ENCODE measurements at regions not wholly inside any gene's neighbourhood (a gene's known extent, or its start where the extent isn't known, plus 50 kb on each side); places are given as distances from the start of the nearest gene placed in this dataset.
"Not testable (repeated sequence)": the region's sequence is repeated elsewhere in the genome, so short reads cannot be mapped to it uniquely, and the experiment has no call there.

GRCh38 chr10:44281089-44281613 lies 103.7 kb downstream of the CXCL12 start:
- TF ChIP-seq, protein P1, sequence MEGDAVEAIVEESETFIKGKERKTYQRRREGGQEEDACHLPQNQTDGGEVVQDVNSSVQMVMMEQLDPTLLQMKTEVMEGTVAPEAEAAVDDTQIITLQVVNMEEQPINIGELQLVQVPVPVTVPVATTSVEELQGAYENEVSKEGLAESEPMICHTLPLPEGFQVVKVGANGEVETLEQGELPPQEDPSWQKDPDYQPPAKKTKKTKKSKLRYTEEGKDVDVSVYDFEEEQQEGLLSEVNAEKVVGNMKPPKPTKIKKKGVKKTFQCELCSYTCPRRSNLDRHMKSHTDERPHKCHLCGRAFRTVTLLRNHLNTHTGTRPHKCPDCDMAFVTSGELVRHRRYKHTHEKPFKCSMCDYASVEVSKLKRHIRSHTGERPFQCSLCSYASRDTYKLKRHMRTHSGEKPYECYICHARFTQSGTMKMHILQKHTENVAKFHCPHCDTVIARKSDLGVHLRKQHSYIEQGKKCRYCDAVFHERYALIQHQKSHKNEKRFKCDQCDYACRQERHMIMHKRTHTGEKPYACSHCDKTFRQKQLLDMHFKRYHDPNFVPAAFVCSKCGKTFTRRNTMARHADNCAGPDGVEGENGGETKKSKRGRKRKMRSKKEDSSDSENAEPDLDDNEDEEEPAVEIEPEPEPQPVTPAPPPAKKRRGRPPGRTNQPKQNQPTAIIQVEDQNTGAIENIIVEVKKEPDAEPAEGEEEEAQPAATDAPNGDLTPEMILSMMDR (IDR thresholded peaks at IDR 0.05), result no peak
- intact Hi-C loops (cut with DNase I), result no loop called here
- no peak for DNase-seq
- no peak overlapping the region for H3K4me3 ChIP-seq
- H3K4me1 ChIP-seq, result no peaks in the 10 kb centered on the region
- no peaks in the 10 kb centered on the region for H3K36me3 ChIP-seq
- no peak overlapping the region for H3K27ac ChIP-seq
- no peak overlapping the region for H3K9ac ChIP-seq (ENCODE audit: low read depth in 2 of 2, low read length in 2 of 2)
- no peaks in the 10 kb centered on the region for H3K27me3 ChIP-seq
- H3K9me3 ChIP-seq, result no peaks in the 10 kb centered on the region

- H3K4me3 ChIP-seq, result no peak overlapping the region
Observed at GRCh38 chr10:44280226-44281014, 104.5 kb downstream of the CXCL12 start.

GRCh38 chr10:44279426-44280126 lies 105.3 kb downstream of the CXCL12 start:
- Histone ChIP-seq H3K36me3 (no peaks in the 10 kb centered on the region), H3K27ac (no peak overlapping the region), H3K9me3 (no peaks in the 10 kb centered on the region), H3K27me3 (no peaks in the 10 kb centered on the region), H3K4me1 (no peaks in the 10 kb centered on the region), H3K4me3 (no peak overlapping the region), H3K9ac (ENCODE audit: low read depth in 2 of 2, low read length in 2 of 2) (no peak overlapping the region)
- no peak for DNase-seq
- TF ChIP-seq, protein P1 (IDR thresholded peaks at IDR 0.05), result no peak
- intact Hi-C loops (cut with DNase I), result no loop called here

More at GRCh38 chr10:44280226-44281014, 104.5 kb downstream of the CXCL12 start:
- TF ChIP-seq, protein P1 (IDR thresholded peaks at IDR 0.05), result no peak
- no peak for DNase-seq
- H3K27me3 ChIP-seq, result no peaks in the 10 kb centered on the region
- intact Hi-C loops (cut with DNase I), result no loop called here
- no peaks in the 10 kb centered on the region for H3K4me1 ChIP-seq
- no peak overlapping the region for H3K9ac ChIP-seq (ENCODE audit: low read depth in 2 of 2, low read length in 2 of 2)
- no peaks in the 10 kb centered on the region for H3K36me3 ChIP-seq
- H3K27ac ChIP-seq, result no peak overlapping the region
- H3K9me3 ChIP-seq, result no peaks in the 10 kb centered on the region

DNA sequence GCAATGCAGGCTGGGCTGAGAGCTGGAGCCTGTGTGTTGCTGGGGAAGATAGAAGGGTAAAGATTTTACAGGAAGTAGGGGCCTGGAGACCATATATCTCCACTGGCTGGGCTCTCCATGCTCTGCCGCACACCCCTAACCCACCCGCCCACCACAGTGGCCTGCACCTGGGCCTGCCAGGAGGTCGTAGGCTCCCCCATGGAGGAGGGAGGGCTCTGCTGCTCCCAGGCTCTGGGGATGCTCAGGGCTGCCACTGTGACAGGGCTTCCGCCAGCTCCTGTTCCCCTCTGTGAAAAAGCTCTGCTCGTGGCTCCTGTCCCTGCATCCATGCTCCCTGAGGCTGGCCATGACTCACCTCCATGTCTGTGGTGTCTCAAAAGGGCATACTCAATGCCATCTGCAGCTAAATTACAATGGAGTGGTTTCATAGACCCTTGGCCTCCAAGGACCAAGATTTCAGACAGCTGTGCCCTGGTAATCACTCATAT lies 106.0 kb downstream of the CXCL12 start:
- Histone ChIP-seq H3K27me3 (no peaks in the 10 kb centered on the region), H3K4me1 (no peaks in the 10 kb centered on the region), H3K9me3 (no peaks in the 10 kb centered on the region), H3K9ac (ENCODE audit: low read depth in 2 of 2, low read length in 2 of 2) (no peak overlapping the region), H3K4me3 (no peak overlapping the region), H3K36me3 (no peaks in the 10 kb centered on the region), H3K27ac (no peak overlapping the region)
- DNase-seq, result no peak
- intact Hi-C loops (cut with DNase I), result no loop called here
- TF ChIP-seq, protein P1 (IDR thresholded peaks at IDR 0.05), result no peak

- H3K9ac ChIP-seq (ENCODE audit: low read depth in 2 of 2, low read length in 2 of 2); H3K36me3 ChIP-seq; H3K4me1 ChIP-seq; H3K9me3 ChIP-seq; intact Hi-C loops (cut with DNase I); H3K27ac ChIP-seq; H3K4me3 ChIP-seq; DNase-seq; H3K27me3 ChIP-seq: not testable (repeated sequence)
Observed at GRCh38 chr10:44268435-44268948, 116.4 kb downstream of the CXCL12 start.
